Testis (tissue), 2 donors: ENCODE measurements at regions not wholly inside any gene's neighbourhood (a gene's known extent, or its start where the extent isn't known, plus 50 kb on each side); places are given as distances from the start of the nearest gene placed in this dataset.

ENCODE experiments used
- CTCF ChIP-seq, 3 experiments: fragments of 450-650 bp in 2 of 3; fragments of 200-600 bp in 1 of 3; sonication (generic) in 1 of 3; IDR thresholded peaks; one replicate each; pipeline ENCODE4 v1.5.1; 2016 to 2019; ENCODE audit warnings: antibody characterized with exemption in 3 of 3, mild to moderate bottlenecking in 2 of 3, moderate library complexity in 1 of 3
- POLR2A ChIP-seq: fragments of 450-650 bp; IDR thresholded peaks from one replicate; pipeline ENCODE4 v1.6.1; 2017; ENCODE audit warnings: antibody characterized with exemption, mild to moderate bottlenecking, moderate library complexity

DNA sequence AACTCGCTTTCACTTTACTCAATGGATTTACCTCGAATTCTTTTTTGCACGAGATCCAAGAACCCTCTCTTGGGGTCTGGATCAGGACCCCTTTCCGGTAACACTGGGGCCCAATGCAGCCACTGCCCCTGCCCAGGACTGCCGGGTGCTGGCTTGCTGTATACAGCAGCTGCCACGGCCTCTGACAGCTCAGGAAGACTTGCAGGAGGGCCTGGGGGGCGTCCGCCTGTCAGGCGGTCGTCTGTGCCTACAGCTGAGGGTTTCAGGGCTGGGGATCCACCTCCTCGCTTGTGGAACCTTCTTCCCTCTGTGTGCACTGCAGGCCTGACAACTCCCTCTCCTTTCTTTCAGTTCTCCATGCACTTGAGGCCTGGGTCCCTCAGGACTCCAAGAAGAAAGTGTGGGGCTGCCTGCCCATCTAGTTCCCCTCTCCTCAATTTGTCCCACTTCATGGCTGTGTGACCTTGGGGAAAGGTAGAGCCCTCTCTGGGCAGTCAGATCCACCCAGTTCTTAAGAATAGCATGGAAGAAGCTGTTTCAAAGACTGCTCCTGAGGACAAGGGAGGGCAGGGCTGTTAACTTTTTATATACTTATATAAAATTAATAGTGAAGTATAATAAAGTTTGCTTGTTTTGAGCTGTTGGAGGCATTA lies 75.0 kb upstream of the LGSN start:
- TF ChIP-seq CTCF (IDR thresholded peaks at IDR 0.05) (no peak), POLR2A (no peak)
